Tibial nerve (tissue), 4 donors: ENCODE measurements at regions not wholly inside any gene's neighbourhood (a gene's known extent, or its start where the extent isn't known, plus 50 kb on each side); places are given as distances from the start of the nearest gene placed in this dataset.

Experiments
- EP300 ChIP-seq, 2 donors: sonication (generic); formaldehyde crosslinking; IDR thresholded peaks; one replicate each; pipeline ENCODE4 v1.6.1; 2017; ENCODE audit warnings: antibody characterized with exemption in 2 of 2, mild to moderate bottlenecking in 1 of 2
- POLR2A ChIP-seq, 2 donors: fragments of 450-650 bp; IDR thresholded peaks; one replicate each; pipeline ENCODE4 v1.6.1; 2017; ENCODE audit warnings: antibody characterized with exemption in 2 of 2, mild to moderate bottlenecking in 2 of 2, moderate library complexity in 2 of 2
- TF ChIP-seq, protein P1 (sequence below), 5 experiments: fragments of 200-600 bp in 3 of 5; fragments of 450-650 bp in 2 of 5; sonication (generic) in 3 of 5; IDR thresholded peaks; one replicate each; pipeline ENCODE4 v1.5.1; 2016 to 2019; ENCODE audit warnings: antibody characterized with exemption in 5 of 5, mild to moderate bottlenecking in 3 of 5, moderate library complexity in 2 of 5

DNA sequence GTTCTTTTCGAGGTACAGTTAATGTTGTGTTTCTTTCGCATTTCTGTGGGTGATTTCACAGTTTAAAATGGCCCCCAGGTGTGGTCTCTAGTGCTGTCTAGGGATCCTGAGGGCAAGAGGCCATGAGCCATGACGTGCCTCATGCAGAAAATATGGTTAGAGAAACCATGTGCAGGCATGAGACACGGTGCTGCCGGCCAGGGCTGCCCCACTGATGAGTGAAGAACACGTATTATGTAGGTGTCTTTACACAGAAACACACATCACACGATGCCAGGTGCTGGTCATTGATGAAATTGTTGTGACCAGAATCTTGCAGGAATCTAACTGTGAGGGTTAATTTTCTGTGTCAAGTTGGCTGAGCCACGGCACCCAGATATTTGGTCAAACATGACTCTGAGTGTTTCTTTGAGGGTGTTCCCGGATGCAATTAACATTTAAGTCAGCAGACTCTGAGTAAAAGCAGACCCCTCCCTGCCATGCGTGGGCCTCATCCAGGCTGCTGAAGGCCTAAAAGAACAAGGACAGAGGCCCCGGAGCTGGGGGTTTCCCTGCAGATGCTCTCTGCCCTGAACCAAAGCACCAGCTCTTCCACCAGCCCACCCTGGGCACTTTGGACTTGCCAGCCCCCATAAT, 463.0 kb upstream of the MYT1L start:
- TF ChIP-seq, protein P1, sequence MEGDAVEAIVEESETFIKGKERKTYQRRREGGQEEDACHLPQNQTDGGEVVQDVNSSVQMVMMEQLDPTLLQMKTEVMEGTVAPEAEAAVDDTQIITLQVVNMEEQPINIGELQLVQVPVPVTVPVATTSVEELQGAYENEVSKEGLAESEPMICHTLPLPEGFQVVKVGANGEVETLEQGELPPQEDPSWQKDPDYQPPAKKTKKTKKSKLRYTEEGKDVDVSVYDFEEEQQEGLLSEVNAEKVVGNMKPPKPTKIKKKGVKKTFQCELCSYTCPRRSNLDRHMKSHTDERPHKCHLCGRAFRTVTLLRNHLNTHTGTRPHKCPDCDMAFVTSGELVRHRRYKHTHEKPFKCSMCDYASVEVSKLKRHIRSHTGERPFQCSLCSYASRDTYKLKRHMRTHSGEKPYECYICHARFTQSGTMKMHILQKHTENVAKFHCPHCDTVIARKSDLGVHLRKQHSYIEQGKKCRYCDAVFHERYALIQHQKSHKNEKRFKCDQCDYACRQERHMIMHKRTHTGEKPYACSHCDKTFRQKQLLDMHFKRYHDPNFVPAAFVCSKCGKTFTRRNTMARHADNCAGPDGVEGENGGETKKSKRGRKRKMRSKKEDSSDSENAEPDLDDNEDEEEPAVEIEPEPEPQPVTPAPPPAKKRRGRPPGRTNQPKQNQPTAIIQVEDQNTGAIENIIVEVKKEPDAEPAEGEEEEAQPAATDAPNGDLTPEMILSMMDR (IDR thresholded peaks at IDR 0.05) = no peak
- TF ChIP-seq EP300 (IDR thresholded peaks at IDR 0.05) = no peak
- TF ChIP-seq POLR2A (IDR thresholded peaks at IDR 0.05) = no peak
